Liver (tissue), 3 donors: ENCODE measurements at regions not wholly inside any gene's neighbourhood (a gene's known extent, or its start where the extent isn't known, plus 50 kb on each side); places are given as distances from the start of the nearest gene placed in this dataset.

ENCODE experiments used
- ATF3 ChIP-seq: IDR thresholded peaks from 2 replicates; pipeline ENCODE4 v1.6.1; 2016; ENCODE audit warnings: antibody characterized with exemption
- CTCF ChIP-seq: fragments of 150-350 bp; IDR thresholded peaks from 2 replicates; pipeline ENCODE4 v1.5.1; 2017; ENCODE audit warnings: improper control_type of control experiment, low read depth, low read length; ENCODE audit not compliant: missing input control
- FOXA2 ChIP-seq: IDR thresholded peaks from 2 replicates; pipeline ENCODE4 v1.6.1; 2016; ENCODE audit warnings: antibody characterized with exemption
- GABPA ChIP-seq, 2 donors: IDR thresholded peaks in 1 of 2; conservative IDR thresholded peaks in 1 of 2; 2 replicates each; pipeline ENCODE4 v1.6.1; 2016; ENCODE audit warnings: antibody characterized with exemption in 2 of 2, mild to moderate bottlenecking in 1 of 2, moderate library complexity in 1 of 2
- HNF4G ChIP-seq: IDR thresholded peaks from 2 replicates; pipeline ENCODE4 v1.6.1; 2016; ENCODE audit warnings: antibody characterized with exemption
- JUND ChIP-seq, 2 donors: IDR thresholded peaks; 2 replicates each; pipeline ENCODE4 v1.6.1; 2016; ENCODE audit warnings: antibody characterized with exemption in 2 of 2
- MAX ChIP-seq: IDR thresholded peaks from 2 replicates; pipeline ENCODE4 v1.6.1; 2016; ENCODE audit warnings: antibody characterized with exemption
- NR2F2 ChIP-seq: IDR thresholded peaks from 2 replicates; pipeline ENCODE4 v1.6.1; 2016; ENCODE audit warnings: antibody characterized with exemption
- RAD21 ChIP-seq, 2 donors: IDR thresholded peaks; 2 replicates each; pipeline ENCODE4 v1.6.1; 2016; ENCODE audit warnings: antibody characterized with exemption in 2 of 2, mild to moderate bottlenecking in 2 of 2
- REST ChIP-seq: IDR thresholded peaks from 2 replicates; pipeline ENCODE4 v1.6.1; 2016; ENCODE audit warnings: antibody characterized with exemption, mild to moderate bottlenecking
- RXRA ChIP-seq, 2 donors: IDR thresholded peaks; 2 replicates each; pipeline ENCODE4 v1.6.1; 2017 to 2018; ENCODE audit warnings: antibody characterized with exemption in 2 of 2, mild to moderate bottlenecking in 1 of 2
- SP1 ChIP-seq: IDR thresholded peaks from 2 replicates; pipeline ENCODE4 v1.6.1; 2018; ENCODE audit warnings: antibody characterized with exemption, mild to moderate bottlenecking
- TAF1 ChIP-seq: conservative IDR thresholded peaks from 2 replicates; pipeline ENCODE4 v1.6.1; 2016; ENCODE audit warnings: antibody characterized with exemption, mild to moderate bottlenecking
- YY1 ChIP-seq: IDR thresholded peaks from 2 replicates; pipeline ENCODE4 v1.6.1; 2016; ENCODE audit warnings: antibody characterized with exemption, mild to moderate bottlenecking
- donor health status: healthy.
- donor health status: healthy.

- TF ChIP-seq CTCF (no peak), RAD21 (IDR thresholded peaks at IDR 0.05) (no peak), MAX (no peak), NR2F2 (no peak), YY1 (no peak), SP1 (no peak), TAF1 (no peak), GABPA (IDR thresholded peaks at IDR 0.05 in 1 of 2, conservative IDR thresholded peaks at IDR 0.05 in 1 of 2) (no peak), JUND (IDR thresholded peaks at IDR 0.05) (no peak), HNF4G (no peak), ATF3 (no peak), REST (no peak), FOXA2 (no peak), RXRA (IDR thresholded peaks at IDR 0.05) (no peak)
Observed at GRCh38 chr4:63458010-63458409, 951.2 kb downstream of the TECRL start.
